Neural progenitor cell (in vitro differentiated cells): ENCODE measurements at regions not wholly inside any gene's neighbourhood (a gene's known extent, or its start where the extent isn't known, plus 50 kb on each side); places are given as distances from the start of the nearest gene placed in this dataset.
"Not testable (repeated sequence)": the region's sequence is repeated elsewhere in the genome, so short reads cannot be mapped to it uniquely, and the experiment has no call there.

Experiments used
- DNase-seq: peaks from one replicate; pipeline ENCODE4 v3.0.0-alpha.2; 2016; ENCODE audit warnings: low spot score
- H2AFZ ChIP-seq: fragments of 200-600 bp; sonication (generic); replicated peaks from 2 replicates; pipeline ENCODE4 v1.6.1; 2016; ENCODE audit warnings: antibody characterized with exemption
- H3F3A ChIP-seq: fragments of 200-600 bp; sonication (generic); 2 replicates; pipeline ENCODE4 v1.6.1; 2016; ENCODE audit warnings: antibody characterized with exemption, low read depth
- H3K27ac ChIP-seq: fragments of 200-600 bp; sonication (generic); 2 replicates; pipeline ENCODE4 v1.5.1; 2016; ENCODE audit warnings: mild to moderate bottlenecking
- H3K27me3 ChIP-seq: fragments of 200-600 bp; sonication (generic); 2 replicates; pipeline ENCODE4 v1.6.1; 2016; ENCODE audit warnings: mild to moderate bottlenecking, moderate library complexity
- H3K36me3 ChIP-seq: fragments of 200-600 bp; sonication (generic); 2 replicates; pipeline ENCODE4 v1.5.1; 2016
- H3K4me1 ChIP-seq: fragments of 200-600 bp; sonication (generic); 2 replicates; pipeline ENCODE4 v1.6.1; 2016; ENCODE audit warnings: mixed run types
- H3K4me2 ChIP-seq: fragments of 200-600 bp; sonication (generic); 2 replicates; pipeline ENCODE4 v1.6.1; 2016
- H3K4me3 ChIP-seq: fragments of 200-600 bp; sonication (generic); 2 replicates; pipeline ENCODE4 v1.5.1; 2016
- H3K79me2 ChIP-seq: fragments of 200-600 bp; sonication (generic); 2 replicates; pipeline ENCODE4 v1.6.1; 2016; ENCODE audit warnings: low read depth
- H3K9ac ChIP-seq: fragments of 200-600 bp; sonication (generic); 2 replicates; pipeline ENCODE4 v1.6.1; 2016
- H3K9me3 ChIP-seq: fragments of 200-600 bp; sonication (generic); 2 replicates; pipeline ENCODE4 v1.5.1; 2016; ENCODE audit warnings: low read depth
- H4K20me1 ChIP-seq: fragments of 200-600 bp; sonication (generic); 2 replicates; pipeline ENCODE4 v1.6.1; 2016; ENCODE audit warnings: low read depth
- H3K27ac Mint-ChIP-seq: 3 replicates; pipeline ENCODE4 v1.8.0; 2021; ENCODE audit warnings: mixed read lengths
- H3K27me3 Mint-ChIP-seq: 2 replicates; pipeline ENCODE4 v1.8.0; 2022; ENCODE audit warnings: low read depth, mild to moderate bottlenecking, inconsistent platforms, moderate library complexity, mixed read lengths; ENCODE audit not compliant: insufficient read depth
- H3K36me3 Mint-ChIP-seq: 3 replicates; pipeline ENCODE4 v1.8.0; 2021; ENCODE audit warnings: mixed read lengths
- H3K4me1 Mint-ChIP-seq: 3 replicates; pipeline ENCODE4 v1.8.0; 2021; ENCODE audit warnings: mixed read lengths
- H3K4me3 Mint-ChIP-seq: 3 replicates; pipeline ENCODE4 v1.8.0; 2021; ENCODE audit warnings: mild to moderate bottlenecking, moderate library complexity, mixed read lengths
- H3K9me3 Mint-ChIP-seq: 3 replicates; pipeline ENCODE4 v1.8.0; 2020; ENCODE audit warnings: mixed read lengths
- EZH2 ChIP-seq: fragments of 200-600 bp; sonication (generic); IDR thresholded peaks from 2 replicates; pipeline ENCODE4 v1.6.1; 2017; ENCODE audit warnings: antibody characterized with exemption, mild to moderate bottlenecking, moderate library complexity
- EZH2phosphoT487 ChIP-seq: fragments of 200-600 bp; sonication (generic); IDR thresholded peaks from 2 replicates; pipeline ENCODE4 v1.6.1; 2017; ENCODE audit warnings: antibody characterized with exemption
- TF ChIP-seq, protein P1 (sequence below): fragments of 200-600 bp; sonication (generic); IDR thresholded peaks from 2 replicates; pipeline ENCODE4 v1.5.1; 2017; ENCODE audit warnings: antibody characterized with exemption, mild to moderate bottlenecking

- Mint-ChIP-seq H3K4me3 (no peak overlapping the region), H3K4me1 (no peaks in the 10 kb centered on the region), H3K9me3 (peaks cover 17% of the 10 kb centered on the region), H3K27ac (no peak overlapping the region), H3K27me3 (peaks cover 2% of the 10 kb centered on the region), H3K36me3 (peaks cover 1% of the 10 kb centered on the region)
- DNase-seq = no peak
- H3K4me1 ChIP-seq = no peaks in the 10 kb centered on the region
- H3K27ac ChIP-seq = no peak overlapping the region
- H2AFZ ChIP-seq = no peak overlapping the region
- H3K79me2 ChIP-seq = no peaks in the 10 kb centered on the region
- no peak overlapping the region for H3K4me2 ChIP-seq
- H3K9ac ChIP-seq = no peak overlapping the region
- no peaks in the 10 kb centered on the region for H3K9me3 ChIP-seq
- TF ChIP-seq, protein P1, sequence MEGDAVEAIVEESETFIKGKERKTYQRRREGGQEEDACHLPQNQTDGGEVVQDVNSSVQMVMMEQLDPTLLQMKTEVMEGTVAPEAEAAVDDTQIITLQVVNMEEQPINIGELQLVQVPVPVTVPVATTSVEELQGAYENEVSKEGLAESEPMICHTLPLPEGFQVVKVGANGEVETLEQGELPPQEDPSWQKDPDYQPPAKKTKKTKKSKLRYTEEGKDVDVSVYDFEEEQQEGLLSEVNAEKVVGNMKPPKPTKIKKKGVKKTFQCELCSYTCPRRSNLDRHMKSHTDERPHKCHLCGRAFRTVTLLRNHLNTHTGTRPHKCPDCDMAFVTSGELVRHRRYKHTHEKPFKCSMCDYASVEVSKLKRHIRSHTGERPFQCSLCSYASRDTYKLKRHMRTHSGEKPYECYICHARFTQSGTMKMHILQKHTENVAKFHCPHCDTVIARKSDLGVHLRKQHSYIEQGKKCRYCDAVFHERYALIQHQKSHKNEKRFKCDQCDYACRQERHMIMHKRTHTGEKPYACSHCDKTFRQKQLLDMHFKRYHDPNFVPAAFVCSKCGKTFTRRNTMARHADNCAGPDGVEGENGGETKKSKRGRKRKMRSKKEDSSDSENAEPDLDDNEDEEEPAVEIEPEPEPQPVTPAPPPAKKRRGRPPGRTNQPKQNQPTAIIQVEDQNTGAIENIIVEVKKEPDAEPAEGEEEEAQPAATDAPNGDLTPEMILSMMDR = no peak
- TF ChIP-seq EZH2 = no peak
- no peak for TF ChIP-seq EZH2phosphoT487
- no peak overlapping the region for H3K4me3 ChIP-seq
- H3F3A ChIP-seq = no peaks in the 10 kb centered on the region
- H3K27me3 ChIP-seq = no peaks in the 10 kb centered on the region
- no peaks in the 10 kb centered on the region for H3K36me3 ChIP-seq
- H4K20me1 ChIP-seq = no peaks in the 10 kb centered on the region
Observed at GRCh38 chr5:120141076-120141475, 323.0 kb upstream of the PRR16 start.

- Histone ChIP-seq H3K79me2 (no peaks in the 10 kb centered on the region), H3K27ac (no peak overlapping the region), H3K9ac (no peak overlapping the region), H3K4me3 (no peak overlapping the region), H3K9me3 (no peaks in the 10 kb centered on the region), H4K20me1 (no peaks in the 10 kb centered on the region), H3F3A (no peaks in the 10 kb centered on the region), H3K27me3 (no peaks in the 10 kb centered on the region), H3K4me1 (no peaks in the 10 kb centered on the region), H3K4me2 (no peak overlapping the region), H2AFZ (no peak overlapping the region), H3K36me3 (no peaks in the 10 kb centered on the region)
- Mint-ChIP-seq H3K4me3 (no peak overlapping the region), H3K27ac (no peak overlapping the region), H3K9me3 (peaks cover 24% of the 10 kb centered on the region), H3K36me3 (peaks cover 1% of the 10 kb centered on the region), H3K27me3 (peaks cover 2% of the 10 kb centered on the region), H3K4me1 (no peaks in the 10 kb centered on the region)
- TF ChIP-seq EZH2phosphoT487 (no peak), EZH2 (no peak)
- TF ChIP-seq, protein P1 = no peak
- DNase-seq = no peak
Observed at GRCh38 chr5:120146787-120147186, 317.3 kb upstream of the PRR16 start.

- H4K20me1 ChIP-seq, H3F3A ChIP-seq, DNase-seq, H3K9ac ChIP-seq, H3K27ac Mint-ChIP-seq, H3K4me1 Mint-ChIP-seq, H3K79me2 ChIP-seq, H3K36me3 Mint-ChIP-seq, H3K4me1 ChIP-seq, H2AFZ ChIP-seq, H3K4me3 Mint-ChIP-seq, H3K27ac ChIP-seq, H3K4me3 ChIP-seq, H3K4me2 ChIP-seq, H3K27me3 ChIP-seq, H3K9me3 ChIP-seq, H3K36me3 ChIP-seq, H3K27me3 Mint-ChIP-seq: not testable (repeated sequence)
- H3K9me3 Mint-ChIP-seq = peaks cover 24% of the 10 kb centered on the region
Observed at GRCh38 chr5:120147911-120148310, 316.2 kb upstream of the PRR16 start.

GRCh38 chr5:120150770-120151169, 313.3 kb upstream of the PRR16 start:
- H3K4me3 Mint-ChIP-seq = no peak overlapping the region
- Histone ChIP-seq H3K36me3 (no peaks in the 10 kb centered on the region), H3K9ac (no peak overlapping the region), H3F3A (no peaks in the 10 kb centered on the region), H3K4me2 (no peak overlapping the region), H3K79me2 (no peaks in the 10 kb centered on the region), H3K4me1 (no peaks in the 10 kb centered on the region), H3K27ac (no peak overlapping the region), H2AFZ (no peak overlapping the region), H3K9me3 (no peaks in the 10 kb centered on the region), H3K4me3 (no peak overlapping the region), H4K20me1 (no peaks in the 10 kb centered on the region), H3K27me3 (no peaks in the 10 kb centered on the region)
- no peaks in the 10 kb centered on the region for H3K4me1 Mint-ChIP-seq
- no peak overlapping the region for H3K27ac Mint-ChIP-seq
- H3K27me3 Mint-ChIP-seq = peaks cover 2% of the 10 kb centered on the region
- peaks cover 10% of the 10 kb centered on the region for H3K9me3 Mint-ChIP-seq
- DNase-seq = no peak
- no peaks in the 10 kb centered on the region for H3K36me3 Mint-ChIP-seq
- TF ChIP-seq EZH2phosphoT487 (no peak), EZH2 (no peak)
- TF ChIP-seq, protein P1 = no peak
